GM18867 (cell line): ENCODE measurements at regions not wholly inside any gene's neighbourhood (a gene's known extent, or its start where the extent isn't known, plus 50 kb on each side); places are given as distances from the start of the nearest gene placed in this dataset.
"Not testable (repeated sequence)": the region's sequence is repeated elsewhere in the genome, so short reads cannot be mapped to it uniquely, and the experiment has no call there.

Experiments
- ATAC-seq: cut with Tn5 transposase; IDR thresholded peaks from one replicate; pipeline ENCODE4 v1.9.1; 2021; ENCODE audit warnings: mild to moderate bottlenecking, moderate library complexity; ENCODE audit not compliant: unreplicated experiment

DNA sequence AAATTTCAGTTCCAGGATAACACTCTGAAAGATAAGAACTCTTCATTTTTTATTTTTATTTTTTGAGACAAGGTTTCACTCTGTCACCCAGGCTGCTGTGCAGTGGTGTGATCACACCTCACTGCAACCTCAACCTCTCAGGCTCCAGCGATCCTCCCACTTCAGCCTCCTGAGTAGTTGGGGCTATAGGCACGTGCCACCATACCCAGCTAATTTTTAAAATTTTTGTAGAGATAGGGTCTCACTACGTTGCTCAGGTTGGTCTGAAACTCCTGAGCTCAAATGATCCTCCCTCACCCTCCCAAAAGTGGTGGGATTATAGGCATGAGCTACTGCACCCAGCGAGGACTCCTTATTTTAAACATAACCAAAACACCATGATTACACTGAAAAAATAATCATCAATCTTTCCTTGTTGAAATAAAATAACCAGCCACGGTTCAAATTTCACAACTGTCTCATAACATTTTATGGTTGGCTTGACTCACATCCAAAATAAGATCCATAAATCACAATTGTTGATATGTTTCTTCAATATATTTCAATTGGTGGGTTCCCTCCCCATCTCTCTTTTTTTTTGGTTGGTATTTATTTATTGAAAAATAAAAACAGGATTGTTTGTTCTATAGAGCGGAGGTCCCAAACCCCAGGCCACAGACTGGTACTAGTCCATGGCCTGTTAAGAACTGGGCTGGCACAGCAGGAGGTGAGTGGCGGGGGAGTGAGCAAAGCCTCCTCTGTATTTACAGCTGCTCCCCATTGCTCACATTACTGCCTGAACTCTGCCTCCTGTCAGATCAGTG, 60.1 kb upstream of the FAM171A1 start:
- ATAC-seq: no peak

DNA sequence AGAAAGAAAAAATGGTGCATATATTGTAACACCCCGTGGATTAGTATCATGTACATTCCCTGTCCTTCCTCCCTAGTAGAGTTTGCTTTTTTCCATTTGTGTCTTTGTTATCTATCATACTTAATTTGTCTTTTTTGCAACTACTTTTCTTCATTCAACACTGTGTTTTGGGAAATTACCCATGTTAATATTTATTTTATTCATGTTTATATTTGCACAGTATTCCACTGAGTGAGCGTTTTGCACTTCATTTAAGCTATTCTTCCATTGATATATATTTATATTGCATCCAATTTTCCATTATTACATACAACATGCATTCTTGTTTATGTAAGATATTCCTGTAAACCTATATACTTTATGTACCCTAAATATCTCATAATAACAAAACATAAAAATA, 57.6 kb upstream of the FAM171A1 start:
- no peak for ATAC-seq

DNA sequence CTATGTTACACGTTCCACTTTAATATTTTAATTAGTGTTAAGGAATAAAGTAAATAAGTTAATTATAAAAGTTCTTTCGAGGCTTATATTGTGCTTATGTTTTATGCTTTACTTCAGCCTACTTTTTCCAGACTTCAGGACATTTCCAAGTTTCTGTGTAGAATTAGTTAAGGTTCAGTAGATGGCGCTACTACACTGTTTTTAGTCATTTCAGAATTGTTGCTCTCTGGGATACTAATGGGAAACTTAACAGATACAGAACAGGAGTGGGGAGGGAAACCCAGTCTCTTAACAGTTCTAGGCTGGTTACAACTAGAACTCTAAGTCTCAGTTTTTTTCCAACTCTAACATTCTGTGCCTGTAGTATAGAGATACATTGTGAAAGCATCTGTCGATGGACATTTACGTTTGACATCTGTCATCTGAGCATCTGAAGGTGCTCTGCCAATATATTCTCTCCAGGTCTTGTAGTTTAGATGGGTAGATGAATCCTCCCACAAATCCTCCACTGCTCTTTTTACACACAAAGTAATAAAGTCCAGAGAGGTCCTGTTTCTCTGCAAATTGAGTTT, 56.8 kb upstream of the FAM171A1 start:
- ATAC-seq: no peak

DNA sequence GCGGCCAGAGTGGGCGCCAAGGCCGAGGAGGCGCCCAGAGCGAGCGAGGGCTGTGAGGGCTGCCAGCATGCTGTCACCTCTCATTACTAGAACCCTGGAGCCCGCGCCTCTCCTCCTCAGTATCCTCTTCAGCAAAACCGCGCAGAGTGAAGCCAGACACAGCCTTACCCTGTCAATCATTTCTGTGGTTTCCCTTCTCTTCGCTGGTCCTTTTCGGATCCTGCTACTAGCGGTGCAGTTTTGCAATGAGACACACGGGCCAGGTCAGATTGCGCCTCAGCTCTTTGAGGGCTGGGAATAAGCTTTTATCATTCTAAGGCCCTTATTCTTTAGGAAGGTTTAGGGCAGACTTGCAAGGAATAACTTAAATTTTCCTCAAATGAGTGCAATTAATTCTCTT, 55.5 kb upstream of the FAM171A1 start:
- ATAC-seq: no peak

DNA sequence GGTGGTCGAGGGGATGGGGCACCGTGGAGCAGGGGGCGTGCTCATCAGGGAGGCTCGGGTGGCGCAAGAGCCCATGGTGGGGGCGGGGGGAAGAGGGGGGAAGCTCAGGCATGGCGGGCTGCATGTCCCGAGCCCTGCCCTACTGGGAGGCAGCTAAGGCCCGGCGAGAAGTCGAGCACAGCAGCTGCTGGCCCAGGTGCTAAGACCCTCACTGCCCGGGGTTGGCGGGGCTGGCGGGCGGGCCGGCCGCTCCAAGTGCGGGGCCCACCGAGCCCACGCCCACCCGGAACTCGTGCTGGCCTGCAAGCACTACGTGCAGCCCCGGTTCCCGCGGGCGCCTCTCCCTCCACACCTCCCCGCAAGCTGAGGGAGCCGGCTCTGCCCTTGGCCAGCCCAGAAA, 55.0 kb upstream of the FAM171A1 start:
- no peak for ATAC-seq

DNA sequence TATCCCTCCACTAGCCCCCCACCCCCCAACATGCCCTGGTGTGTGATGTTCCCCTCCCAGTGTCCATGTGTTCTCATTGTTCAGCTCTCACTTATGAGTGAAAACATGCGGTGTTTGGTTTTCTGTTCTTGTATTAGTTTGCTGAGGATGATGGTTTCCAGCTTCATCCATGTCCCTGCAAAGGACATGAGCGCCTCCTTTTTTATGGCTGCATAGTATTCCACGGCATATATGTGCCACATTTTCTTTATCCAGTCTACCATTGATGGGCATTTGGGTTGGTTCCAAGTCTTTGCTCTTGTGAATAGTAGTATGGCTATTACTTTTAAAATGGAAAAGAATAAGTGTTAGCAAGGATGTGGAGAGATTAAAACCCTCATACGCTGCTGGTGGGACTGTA, 50.8 kb upstream of the FAM171A1 start:
- not testable (repeated sequence) for ATAC-seq
